Colonic mucosa (tissue), 4 donors: ENCODE measurements at regions not wholly inside any gene's neighbourhood (a gene's known extent, or its start where the extent isn't known, plus 50 kb on each side); places are given as distances from the start of the nearest gene placed in this dataset.

Experiments
- DNase-seq: peaks from one replicate; pipeline ENCODE4 v3.0.0-alpha.2; 2020
- H3K27ac ChIP-seq: fragments of 200-600 bp; one replicate; pipeline ENCODE4 v1.8.0; 2021
- H3K27me3 ChIP-seq: fragments of 200-600 bp; one replicate; pipeline ENCODE4 v1.8.0; 2021
- H3K36me3 ChIP-seq: fragments of 200-600 bp; one replicate; pipeline ENCODE4 v1.8.0; 2021
- H3K4me1 ChIP-seq: fragments of 200-600 bp; one replicate; pipeline ENCODE4 v1.8.0; 2021; ENCODE audit warnings: mild to moderate bottlenecking
- H3K4me3 ChIP-seq: fragments of 200-600 bp; one replicate; pipeline ENCODE4 v1.8.0; 2021
- H3K9ac ChIP-seq, 2 donors: one replicate each; pipeline ENCODE4 v1.7.0; 2013; ENCODE audit warnings: control low read depth in 2 of 2, low read depth in 2 of 2, low read length in 2 of 2
- H3K9me3 ChIP-seq: fragments of 200-600 bp; one replicate; pipeline ENCODE4 v1.8.0; 2021
- CTCF ChIP-seq: fragments of 200-600 bp; IDR thresholded peaks from one replicate; pipeline ENCODE4 v1.8.0; 2022; ENCODE audit warnings: antibody characterized with exemption, mild to moderate bottlenecking
- intact Hi-C: fragments of 100-400 bp; cut with DNase I; formaldehyde crosslinking; loops from one replicate; pipeline ENCODE4 v1.14.1; 2022
- donor health status: healthy.
- donor health status: DM: no; HTN: no; CAD: no.
- donor health status: DM: no; HTN: no; CAD: no.

GRCh38 chr15:29456255-29456654 lies 186.6 kb upstream of the NSMCE3 start:
- Histone ChIP-seq H3K9ac (no peak overlapping the region), H3K4me3 (no peak overlapping the region), H3K36me3 (no peaks in the 10 kb centered on the region), H3K27me3 (no peaks in the 10 kb centered on the region), H3K27ac (no peak overlapping the region), H3K9me3 (no peaks in the 10 kb centered on the region), H3K4me1 (no peaks in the 10 kb centered on the region)
- intact Hi-C loops = no loop called here
- no peak for DNase-seq
- no peak for TF ChIP-seq CTCF

GRCh38 chr15:29455530-29455929 lies 185.9 kb upstream of the NSMCE3 start:
- intact Hi-C loops = no loop called here
- Histone ChIP-seq H3K27ac (no peak overlapping the region), H3K4me3 (no peak overlapping the region), H3K4me1 (no peaks in the 10 kb centered on the region), H3K27me3 (no peaks in the 10 kb centered on the region), H3K9ac (no peak overlapping the region), H3K36me3 (no peaks in the 10 kb centered on the region), H3K9me3 (no peaks in the 10 kb centered on the region)
- no peak for DNase-seq
- no peak for TF ChIP-seq CTCF

DNA sequence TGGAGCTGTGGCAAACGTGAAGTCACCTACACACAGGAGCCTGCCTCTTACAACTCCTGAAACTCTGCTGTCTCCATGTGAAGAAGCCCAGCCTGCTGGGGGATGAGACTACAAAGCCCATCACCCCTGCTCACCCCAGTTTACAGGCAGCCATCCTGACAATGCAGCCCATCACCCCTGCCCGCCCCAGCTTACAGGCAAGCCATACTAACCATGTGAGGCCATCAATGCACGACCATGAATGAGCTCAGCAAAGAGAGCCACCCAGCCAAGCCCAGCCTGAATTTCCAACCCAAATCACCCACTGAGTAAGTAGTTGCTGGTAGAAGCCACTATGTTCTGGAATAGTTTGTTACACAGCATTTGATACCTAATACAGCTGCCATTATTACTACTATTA lies 185.4 kb upstream of the NSMCE3 start:
- Histone ChIP-seq H3K36me3 (no peaks in the 10 kb centered on the region), H3K27me3 (no peaks in the 10 kb centered on the region), H3K4me1 (no peaks in the 10 kb centered on the region), H3K9me3 (no peaks in the 10 kb centered on the region), H3K9ac (no peak overlapping the region), H3K4me3 (no peak overlapping the region), H3K27ac (no peak overlapping the region)
- no peak for DNase-seq
- no peak for TF ChIP-seq CTCF
- intact Hi-C loops = no loop called here

- intact Hi-C loops = no loop called here
- TF ChIP-seq CTCF = no peak
- no peaks in the 10 kb centered on the region for H3K36me3 ChIP-seq
- H3K27me3 ChIP-seq = no peaks in the 10 kb centered on the region
- no peak overlapping the region for H3K9ac ChIP-seq
- H3K27ac ChIP-seq = no peak overlapping the region
- no peaks in the 10 kb centered on the region for H3K4me1 ChIP-seq
- no peak overlapping the region for H3K4me3 ChIP-seq
- H3K9me3 ChIP-seq = no peaks in the 10 kb centered on the region
- DNase-seq = no peak
Observed at GRCh38 chr15:29454506-29454905, 184.9 kb upstream of the NSMCE3 start.

DNA sequence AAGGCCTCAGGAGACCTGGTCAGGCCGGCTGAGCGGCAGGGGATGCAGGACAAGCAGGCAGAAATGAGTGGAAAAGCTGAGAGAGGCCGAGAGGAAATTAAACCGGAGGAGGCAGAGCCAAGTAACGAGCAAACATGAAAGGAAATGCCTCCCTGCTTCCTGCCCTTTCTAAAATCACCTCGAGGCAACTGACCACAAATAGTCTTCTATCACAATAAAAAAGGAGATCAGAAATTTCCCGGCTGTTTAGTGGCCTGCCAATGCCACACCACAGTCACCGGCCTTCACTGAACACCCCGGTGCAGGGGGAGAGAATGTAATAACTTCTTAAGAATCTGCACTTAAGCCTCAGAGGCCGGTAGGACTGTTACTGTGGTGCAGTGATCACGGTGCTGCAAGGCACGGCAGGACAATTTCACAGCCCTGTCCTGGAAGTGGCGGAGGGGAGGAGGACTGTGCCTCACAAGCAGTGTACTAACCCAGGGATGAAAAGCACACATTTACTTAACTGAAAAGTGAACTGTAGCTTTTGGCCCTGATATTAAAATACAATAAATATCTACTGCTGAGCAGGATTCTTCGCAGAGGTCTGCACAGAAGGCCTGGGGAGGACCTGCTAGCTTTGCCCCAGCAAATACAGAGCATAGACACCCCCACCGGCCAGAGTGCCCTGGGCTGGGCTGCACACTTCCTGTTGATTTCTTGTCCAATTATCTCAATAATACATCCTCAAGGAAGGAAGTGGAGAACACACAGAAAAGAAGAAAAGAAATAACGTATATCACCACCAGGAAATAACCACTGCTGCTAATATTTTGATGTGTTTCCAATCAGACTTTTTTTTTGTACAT lies 183.5 kb upstream of the NSMCE3 start:
- no peaks in the 10 kb centered on the region for H3K27me3 ChIP-seq
- no peak for DNase-seq
- intact Hi-C loops = no loop called here
- no peak overlapping the region for H3K27ac ChIP-seq
- no peak overlapping the region for H3K9ac ChIP-seq
- no peak for TF ChIP-seq CTCF
- H3K9me3 ChIP-seq = no peaks in the 10 kb centered on the region
- no peak overlapping the region for H3K4me3 ChIP-seq
- no peaks in the 10 kb centered on the region for H3K36me3 ChIP-seq
- H3K4me1 ChIP-seq = no peaks in the 10 kb centered on the region
